ENCODE measurements at regions not wholly inside any gene's neighbourhood (a gene's known extent, or its start where the extent isn't known, plus 50 kb on each side); places are given as distances from the start of the nearest gene placed in this dataset.
"Not testable (repeated sequence)": the region's sequence is repeated elsewhere in the genome, so short reads cannot be mapped to it uniquely, and the experiment has no call there.

DNA sequence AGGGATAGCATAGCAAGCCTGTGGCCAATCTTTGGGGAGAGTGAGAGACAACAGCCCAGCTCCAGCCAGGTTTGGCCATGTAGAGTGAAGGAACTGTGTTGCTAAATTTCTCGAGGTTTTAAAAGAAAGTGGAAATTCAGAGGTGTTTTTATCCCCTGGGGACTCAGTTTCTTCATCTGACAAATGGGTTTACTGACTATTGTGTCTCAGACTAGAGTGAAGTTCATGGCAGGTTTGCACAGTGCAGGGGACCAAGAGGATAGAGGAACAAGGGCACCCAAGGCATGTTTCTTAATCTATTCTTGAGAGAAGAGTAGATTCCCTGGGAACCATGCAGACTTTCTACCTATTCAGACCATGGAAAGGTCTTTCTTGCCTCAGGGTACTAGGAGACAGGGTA is 555.8 kb upstream of the C16orf82 start:
- no peak for DNase-seq

GRCh38 chr16:26511463-26511862 is 555.3 kb upstream of the C16orf82 start:
- no peak for DNase-seq

- DNase-seq, result no peak
These were observed 545.1 kb upstream of the C16orf82 start for GRCh38 chr16:26521626-26522025.

- no peak for DNase-seq
These were observed 542.4 kb upstream of the C16orf82 start for GRCh38 chr16:26524281-26524680.

GRCh38 chr16:26524846-26525245 is 541.9 kb upstream of the C16orf82 start:
- no peak for DNase-seq

DNA sequence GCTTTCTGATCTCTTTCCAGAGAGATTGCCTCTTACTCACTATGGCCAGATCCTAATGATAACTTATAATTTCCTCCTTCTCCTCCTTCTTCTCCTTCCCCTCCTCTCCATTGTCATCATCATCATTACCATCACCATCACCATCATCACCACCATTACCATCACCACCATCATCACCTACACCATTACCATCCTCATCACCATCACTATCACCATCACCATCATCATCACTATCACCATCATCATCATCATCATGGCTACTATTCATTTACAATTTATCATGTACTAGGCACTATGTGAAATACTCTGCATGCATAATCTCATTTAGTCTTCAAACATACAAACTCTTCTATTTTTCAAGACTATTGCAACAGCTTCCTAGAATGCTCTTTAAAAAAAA is 540.9 kb upstream of the C16orf82 start:
- DNase-seq, result no peak

DNA sequence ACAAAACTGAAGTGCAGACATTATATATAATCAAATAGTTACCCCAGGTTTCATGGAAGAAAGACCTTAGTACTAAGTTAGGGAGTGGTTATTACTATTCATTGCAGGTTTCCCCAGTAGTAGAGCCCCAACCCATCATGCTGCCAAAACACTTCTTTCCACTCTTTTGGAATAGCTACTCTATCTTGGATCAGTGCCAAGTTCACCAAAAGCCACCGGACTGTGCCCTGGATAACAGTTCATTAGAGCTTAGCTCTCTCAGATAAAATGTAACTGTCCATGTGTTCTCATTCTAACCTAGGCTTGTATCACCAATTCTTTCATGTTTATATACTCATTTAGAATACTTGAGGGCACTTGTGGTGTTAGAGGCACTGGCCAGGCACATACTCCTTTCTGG is 540.1 kb upstream of the C16orf82 start:
- no peak for DNase-seq

- DNase-seq, result no peak
These were observed 536.0 kb upstream of the C16orf82 start for GRCh38 chr16:26530584-26531289.

DNA sequence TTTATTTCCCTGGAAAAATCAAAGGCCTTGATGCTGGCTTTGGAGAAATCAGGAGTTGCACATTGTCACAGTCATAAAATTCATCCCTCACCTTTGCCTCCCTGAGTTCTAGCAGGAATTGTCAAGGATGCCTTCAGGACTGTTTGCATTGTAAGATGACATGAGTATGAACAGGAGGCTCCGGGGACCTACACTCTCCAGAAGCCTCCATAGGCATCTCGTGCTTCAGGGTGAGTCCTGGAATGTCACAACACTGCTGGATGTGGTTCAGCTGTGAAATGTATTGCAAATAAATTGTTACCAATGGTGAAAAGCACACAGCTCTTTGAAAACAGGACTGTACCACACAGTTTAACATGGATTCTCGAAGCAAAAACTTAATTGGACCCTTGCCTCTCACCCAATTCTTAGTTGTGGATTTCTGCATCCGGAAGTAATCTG is 535.4 kb upstream of the C16orf82 start:
- no peak for DNase-seq

DNA sequence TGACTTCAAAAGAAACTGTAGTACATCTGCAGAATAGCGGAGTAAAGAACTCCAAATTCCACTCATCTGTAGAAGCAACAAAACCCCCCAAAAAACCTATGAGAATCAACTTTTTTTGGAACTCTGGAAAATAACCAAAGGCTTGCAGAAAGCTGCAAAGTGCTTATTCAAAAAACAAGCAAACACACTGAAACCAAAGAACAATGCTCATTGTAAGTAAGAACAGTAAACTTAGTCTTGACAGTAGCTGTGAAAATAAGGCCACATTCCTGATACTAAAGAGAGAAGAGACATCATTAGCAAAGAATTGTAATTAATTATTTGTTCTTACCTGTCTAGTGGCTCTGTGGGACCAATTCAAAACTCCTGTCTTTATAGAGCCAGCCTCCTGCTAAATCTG is 534.3 kb upstream of the C16orf82 start:
- DNase-seq, result no peak

DNA sequence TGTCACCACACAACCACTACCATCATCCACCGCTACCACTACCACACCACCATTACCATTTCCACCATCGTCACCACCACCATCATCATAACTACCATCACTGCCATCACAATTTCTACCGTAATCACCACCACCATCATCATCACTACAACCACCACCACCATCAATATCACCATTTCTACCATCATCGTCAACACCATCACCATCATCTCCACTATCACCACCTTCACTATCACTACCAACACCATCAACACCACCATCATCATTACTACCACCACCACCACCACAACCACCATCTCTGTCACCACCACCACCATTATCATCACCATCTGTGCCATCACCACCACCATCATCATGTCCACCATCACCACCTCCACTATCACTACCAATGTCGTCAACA is 524.5 kb upstream of the C16orf82 start:
- DNase-seq, result no peak

DNA sequence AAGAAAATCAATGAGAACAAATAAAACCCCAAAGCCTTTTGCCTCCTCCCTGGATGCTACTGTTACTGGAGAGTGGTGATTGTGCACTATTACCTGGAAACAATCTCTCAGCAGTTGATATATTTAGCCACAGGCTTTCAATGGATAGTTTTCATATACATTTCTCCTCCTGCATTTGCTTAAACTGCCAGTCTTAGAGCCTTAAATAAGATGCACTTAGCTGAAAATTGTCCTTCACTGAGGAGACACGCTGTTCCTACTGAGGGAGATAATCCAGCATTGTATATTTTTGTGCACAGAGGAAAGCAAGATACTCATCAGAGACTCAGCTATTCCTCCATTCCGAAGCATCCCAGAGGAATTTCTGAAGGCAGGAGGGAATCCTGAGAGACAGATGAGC is 520.2 kb upstream of the C16orf82 start:
- DNase-seq, result no peak

- no peak for DNase-seq
These were observed 519.0 kb upstream of the C16orf82 start for GRCh38 chr16:26547681-26548080.

DNA sequence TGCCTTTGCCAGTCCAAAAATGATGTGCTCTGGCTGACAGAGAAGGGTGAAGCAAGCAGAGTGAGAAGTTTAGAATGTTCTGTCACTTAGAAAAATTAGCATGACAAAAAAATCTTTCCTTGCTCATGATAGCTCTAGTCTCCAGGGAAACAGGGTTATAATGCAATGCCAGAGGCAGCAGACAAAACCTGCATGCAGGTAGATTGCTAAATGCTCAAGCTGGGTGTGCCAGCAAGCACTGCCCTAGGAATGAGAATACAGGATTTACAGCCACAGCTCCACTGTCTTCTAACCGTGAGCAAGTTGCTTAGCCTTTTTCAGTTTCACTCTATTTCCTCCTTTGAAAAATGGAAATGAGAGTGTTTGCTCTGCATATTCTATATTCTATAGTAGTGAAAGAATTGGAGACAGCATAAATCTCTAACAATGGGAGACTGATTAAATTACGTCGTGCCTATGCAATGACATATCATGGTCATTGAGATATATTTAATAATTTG is 516.6 kb upstream of the C16orf82 start:
- DNase-seq, result no peak

GRCh38 chr16:26554030-26554429 is 512.7 kb upstream of the C16orf82 start:
- no peak for DNase-seq

DNA sequence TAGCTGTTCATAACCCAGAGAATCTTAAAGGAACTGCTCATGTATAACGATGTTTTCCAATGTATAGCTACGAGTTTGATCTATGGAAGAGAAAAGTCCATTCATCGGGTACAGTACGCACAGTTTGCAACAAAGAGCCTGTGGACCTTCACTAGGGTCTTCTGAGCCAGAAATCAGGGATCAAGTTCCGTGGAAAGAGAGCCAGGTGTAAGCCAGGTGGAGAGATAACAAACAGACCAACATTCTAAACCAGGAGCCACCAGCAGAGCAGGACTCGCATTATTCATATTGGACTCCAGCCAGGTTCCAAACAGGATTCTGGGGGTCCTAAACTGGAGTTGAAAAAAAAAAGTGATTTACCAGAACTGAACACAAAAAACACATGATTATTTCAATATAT is 505.4 kb upstream of the C16orf82 start:
- no peak for DNase-seq

GRCh38 chr16:26563018-26563417 is 503.7 kb upstream of the C16orf82 start:
- DNase-seq, result no peak

GRCh38 chr16:26567356-26567755 is 499.4 kb upstream of the C16orf82 start:
- no peak for DNase-seq

- DNase-seq, result no peak
These were observed 496.9 kb upstream of the C16orf82 start for GRCh38 chr16:26569793-26570192.

- DNase-seq, result no peak
These were observed 488.0 kb upstream of the C16orf82 start for GRCh38 chr16:26578748-26579147.

DNA sequence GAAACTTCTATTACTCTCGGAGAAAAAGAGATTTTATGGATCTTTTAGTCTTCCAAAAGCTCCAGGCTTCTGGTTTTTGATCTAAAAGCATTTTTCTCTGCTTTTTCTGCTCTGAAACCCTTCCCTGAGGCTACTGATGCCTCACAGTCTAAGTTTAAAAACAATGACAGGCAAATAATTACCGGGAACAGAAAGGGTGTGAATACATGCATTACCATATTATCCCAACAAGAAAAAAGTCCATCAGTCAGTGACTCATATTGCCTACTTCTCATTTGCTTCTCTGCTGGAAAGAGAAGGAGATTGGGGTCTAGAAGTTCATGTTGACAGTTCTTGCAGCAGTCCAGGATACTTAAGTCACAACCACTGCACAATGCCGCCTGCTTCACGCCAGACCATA is 482.9 kb upstream of the C16orf82 start:
- no peak for DNase-seq

- DNase-seq, result no peak
These were observed 473.0 kb upstream of the C16orf82 start for GRCh38 chr16:26593700-26594099.

DNA sequence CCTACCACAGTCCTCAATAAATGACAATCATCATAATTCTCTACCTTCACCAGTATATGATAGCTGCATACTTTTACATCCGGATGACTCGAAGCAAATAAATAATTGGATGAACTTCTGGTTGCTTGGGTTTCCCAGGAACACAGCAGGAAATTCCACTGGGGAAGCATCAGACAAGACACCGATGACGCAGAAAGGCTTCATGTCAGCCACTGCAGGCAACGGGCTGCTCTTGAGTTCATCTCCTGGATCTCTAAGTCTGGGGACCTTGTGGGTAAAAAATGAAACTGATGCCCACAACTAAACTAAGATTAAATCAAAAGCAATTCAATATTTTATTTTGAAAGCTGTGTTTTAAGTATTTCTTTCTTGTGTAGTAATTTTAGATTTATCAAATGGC is 472.1 kb upstream of the C16orf82 start:
- DNase-seq, result no peak

- DNase-seq, result no peak
These were observed 471.5 kb upstream of the C16orf82 start for GRCh38 chr16:26595199-26595598.

DNA sequence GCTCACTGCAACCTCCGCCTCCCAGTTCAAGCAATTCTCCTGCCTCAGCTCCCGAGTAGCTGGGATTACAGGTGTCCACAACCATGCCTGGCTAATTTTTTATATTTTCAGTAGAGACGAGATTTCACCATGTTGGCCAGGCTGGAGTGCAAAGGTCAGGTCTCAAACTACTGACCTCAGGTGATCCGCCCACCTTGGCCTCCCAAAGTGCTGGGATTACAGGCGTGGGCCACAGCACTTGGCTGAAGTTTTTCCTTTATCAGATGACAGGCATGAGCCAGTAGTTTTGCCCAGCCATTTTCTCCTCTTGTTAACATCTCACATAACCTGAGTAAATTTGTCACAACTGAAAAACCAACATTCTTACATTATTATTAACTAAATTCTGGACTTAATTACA is 470.7 kb upstream of the C16orf82 start:
- DNase-seq, result not testable (repeated sequence)

Data from fibroblast of skin of right biceps (primary cell).